NCI-H2196 (cell line): ENCODE measurements at regions not wholly inside any gene's neighbourhood (a gene's known extent, or its start where the extent isn't known, plus 50 kb on each side); places are given as distances from the start of the nearest gene placed in this dataset.

Experiments
- DNase-seq: peaks from one replicate; lab custom pipeline; 2025; ENCODE audit not compliant: unreplicated experiment; lab: John Stamatoyannopoulos, UW

DNA sequence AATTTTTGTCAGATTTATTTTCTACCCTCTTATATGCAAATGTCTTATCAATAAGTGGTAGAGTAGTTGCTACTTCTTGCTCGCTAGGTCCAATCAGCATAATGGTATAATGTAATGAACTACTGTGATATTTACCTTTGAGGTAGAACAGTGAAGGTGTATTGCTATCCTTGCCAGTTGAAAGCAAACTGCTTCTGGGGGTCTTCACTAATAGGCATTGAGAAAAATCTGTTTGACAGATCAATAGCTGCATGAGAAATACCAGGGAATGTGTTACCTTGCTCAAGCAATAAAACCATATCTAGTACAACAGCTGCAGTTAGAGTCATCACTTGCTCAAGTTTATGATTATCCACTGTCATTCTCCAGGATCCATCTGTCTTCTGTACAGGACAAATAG lies 50.1 kb upstream of the EFEMP1 start:
- no peak for DNase-seq

DNA sequence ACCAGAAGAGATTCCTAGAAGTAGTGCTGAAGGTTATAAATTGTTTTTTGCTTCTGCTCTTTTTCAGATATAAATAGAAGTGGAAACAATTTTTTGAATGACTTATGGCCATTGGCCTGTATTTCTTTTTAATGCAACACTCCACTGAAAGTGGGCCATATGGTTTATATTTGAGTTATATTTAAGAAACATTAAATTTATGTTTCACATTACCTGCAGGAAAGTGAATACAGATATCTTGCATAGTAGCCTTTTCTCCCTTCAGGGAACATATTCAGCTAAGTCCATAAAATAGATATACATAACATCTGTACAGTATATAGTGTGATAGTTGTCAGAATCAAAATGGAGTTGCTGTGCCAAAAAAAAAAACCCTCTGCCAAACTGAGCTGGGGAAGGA lies 53.1 kb upstream of the EFEMP1 start:
- DNase-seq = no peak

DNA sequence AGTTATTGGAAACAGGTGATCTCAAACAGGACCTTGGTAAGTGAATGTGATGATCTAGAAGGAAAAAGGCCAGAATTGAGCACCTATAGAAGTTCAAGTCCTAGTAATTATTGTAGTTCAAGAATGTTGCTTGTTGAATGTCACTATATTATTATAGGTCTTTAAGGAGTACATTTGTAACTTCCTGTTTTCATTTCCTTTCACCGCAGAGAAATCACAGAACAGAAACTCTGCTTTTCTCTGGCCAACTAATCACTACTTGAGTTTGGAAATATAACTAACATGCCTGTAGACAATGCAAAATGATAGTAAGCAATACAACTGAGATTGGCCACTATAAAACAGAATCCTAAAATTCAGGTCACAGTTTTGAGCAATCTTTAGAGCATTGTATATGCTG lies 61.8 kb upstream of the EFEMP1 start:
- DNase-seq = no peak

GRCh38 chr2:55986001-55986400 lies 62.4 kb upstream of the EFEMP1 start:
- DNase-seq = no peak

DNA sequence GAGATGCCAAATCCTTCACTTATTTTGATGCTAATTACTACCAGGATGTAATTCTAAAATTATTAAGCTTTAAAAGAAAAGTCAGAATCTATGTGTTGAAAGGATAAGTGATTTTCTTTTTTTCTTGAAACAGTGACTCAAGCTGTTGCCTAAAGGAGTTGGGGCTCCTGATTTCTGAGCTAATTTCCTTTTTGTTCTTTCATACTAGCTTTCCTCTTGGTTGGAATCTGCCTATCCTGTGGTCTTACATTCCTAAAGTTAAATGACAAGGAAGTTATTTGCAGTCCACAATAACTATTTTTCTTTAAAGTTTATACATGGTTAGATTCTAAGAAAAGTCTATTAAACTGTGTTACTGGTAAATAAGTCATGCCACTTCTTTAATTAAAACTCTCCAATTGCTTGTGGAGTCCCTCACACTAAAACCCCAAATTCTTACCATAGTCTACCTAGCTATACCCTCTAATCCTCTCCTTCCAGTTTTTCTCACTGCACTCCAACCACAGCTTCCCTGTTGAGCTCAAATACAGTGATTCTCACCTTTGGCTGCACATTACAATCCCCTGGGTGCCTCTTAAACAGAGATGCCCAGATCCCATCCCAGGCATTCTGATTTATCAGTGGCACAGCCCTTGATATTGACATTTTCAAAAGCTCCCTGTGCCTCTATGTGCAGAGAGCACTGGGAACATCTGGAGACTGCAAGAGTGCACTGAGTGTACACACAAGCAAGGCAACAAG lies 63.3 kb upstream of the EFEMP1 start:
- no peak for DNase-seq

DNA sequence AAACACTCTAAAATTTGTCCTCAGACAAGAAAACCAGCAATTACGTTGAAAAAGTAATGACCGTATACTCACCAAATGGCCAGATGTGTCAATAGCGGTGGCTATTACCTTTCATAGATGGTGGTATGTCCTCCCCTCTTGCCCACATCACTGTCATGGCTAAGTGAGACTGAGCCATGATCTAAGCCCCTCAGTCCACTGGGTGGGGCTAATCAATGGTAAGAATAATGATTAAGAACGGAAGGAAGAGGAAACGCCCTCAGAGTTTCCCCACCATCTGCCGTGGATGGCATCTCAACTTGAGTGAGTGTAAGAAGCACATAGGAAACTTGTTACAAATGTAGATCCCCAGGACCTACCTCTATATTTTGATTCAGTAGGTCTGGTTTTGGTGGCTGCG lies 65.8 kb upstream of the EFEMP1 start:
- DNase-seq = no peak

- peak; percentile 2 for DNase-seq
Measured at GRCh38 chr2:55992455-55992854, 68.9 kb upstream of the EFEMP1 start.

- DNase-seq = no peak
Measured at GRCh38 chr2:55993685-55994084, 70.1 kb upstream of the EFEMP1 start.

- DNase-seq = peak; percentile 2
Measured at GRCh38 chr2:55995211-55995610, 71.6 kb upstream of the EFEMP1 start.

DNA sequence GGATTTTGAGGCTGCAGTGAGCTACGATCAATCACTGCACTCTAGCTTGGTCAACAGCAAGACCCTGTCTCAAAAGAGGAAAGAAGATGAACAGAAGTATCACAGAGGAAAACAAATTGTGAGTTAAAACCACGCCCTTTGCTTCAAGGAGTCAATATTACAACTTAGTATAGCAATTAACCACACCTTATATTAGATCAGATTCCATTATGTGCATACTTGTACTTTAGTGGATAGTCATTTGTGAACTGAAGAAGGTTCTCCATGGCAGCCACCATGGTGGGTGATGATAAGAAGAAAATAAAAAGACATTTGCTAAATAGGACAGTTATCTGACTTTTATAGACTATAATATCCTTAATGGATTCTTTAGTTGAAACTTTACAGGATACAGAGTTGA lies 72.3 kb upstream of the EFEMP1 start:
- DNase-seq = no peak

DNA sequence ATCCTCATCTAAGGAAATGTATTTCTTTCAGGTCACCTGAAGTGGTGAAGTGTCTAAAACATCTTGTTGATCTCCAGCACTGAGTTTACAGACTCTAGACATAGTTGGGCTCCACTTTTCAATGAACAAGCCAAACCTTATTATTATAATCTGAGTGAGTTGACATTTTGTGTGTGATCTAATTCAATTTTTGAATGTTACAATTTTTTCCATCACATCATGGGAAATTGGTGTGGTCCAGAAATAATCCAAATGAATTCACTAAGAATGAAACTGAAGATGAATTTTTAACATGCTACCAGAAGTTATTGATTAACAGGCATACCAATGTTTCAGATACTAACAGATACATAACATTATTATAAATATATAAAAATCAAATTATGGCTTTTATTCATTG lies 75.6 kb upstream of the EFEMP1 start:
- DNase-seq = no peak

DNA sequence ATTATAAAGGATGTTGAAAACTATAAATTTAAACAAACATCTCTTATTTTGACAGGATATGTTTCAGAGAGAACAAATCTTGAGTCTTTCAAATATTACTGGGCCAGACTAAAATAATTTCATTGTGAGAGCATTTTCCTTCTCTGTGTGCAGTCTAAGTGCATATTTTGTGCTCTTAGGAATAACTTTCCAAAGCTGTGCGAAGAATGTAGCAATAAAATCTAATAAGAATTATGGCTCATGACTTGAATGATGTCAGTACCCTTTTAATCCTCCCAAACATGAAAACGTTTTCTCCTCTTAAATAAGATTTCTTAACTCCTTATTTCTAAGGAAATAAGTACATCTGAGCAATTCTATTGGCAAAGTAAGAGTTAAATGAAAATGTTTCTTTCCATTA lies 76.2 kb upstream of the EFEMP1 start:
- no peak for DNase-seq

- DNase-seq = no peak
Measured at GRCh38 chr2:56001947-56002346, 78.4 kb upstream of the EFEMP1 start.

GRCh38 chr2:56008661-56009431 lies 85.3 kb upstream of the EFEMP1 start:
- DNase-seq = peak; percentile 57

DNA sequence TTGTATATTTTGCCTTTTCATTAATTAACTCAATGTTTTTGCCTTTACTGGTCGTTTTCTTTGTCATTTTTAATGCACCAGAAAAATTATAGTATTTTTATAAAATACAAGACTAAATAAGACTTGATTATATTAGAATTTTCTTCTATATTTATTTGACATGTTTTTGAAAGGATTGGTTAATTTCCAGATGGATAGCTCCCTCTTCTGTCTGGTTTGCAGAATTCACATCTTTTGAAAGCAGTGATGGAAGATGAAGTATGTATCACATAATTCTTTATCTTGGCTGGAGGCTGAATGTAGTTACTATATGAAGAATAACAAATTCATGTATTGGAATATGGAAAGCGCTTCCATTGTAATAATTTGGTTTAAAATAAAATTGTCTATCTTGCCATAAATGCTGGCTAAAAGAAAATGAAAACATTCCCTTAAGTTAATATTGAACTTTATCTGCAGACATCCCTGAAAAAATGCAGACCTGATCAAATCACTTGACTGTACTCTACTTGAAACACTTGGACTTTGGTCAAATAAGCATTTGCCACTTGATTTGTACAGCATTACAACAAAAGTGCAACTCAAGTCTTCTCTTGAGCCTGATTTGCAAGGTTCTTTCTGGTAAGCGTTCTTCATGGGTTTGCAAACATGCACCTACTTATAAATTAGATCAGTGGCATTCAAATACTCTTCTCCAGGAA lies 86.3 kb upstream of the EFEMP1 start:
- peak; percentile 1 for DNase-seq

- no peak for DNase-seq
Measured at GRCh38 chr2:56011624-56012023, 88.0 kb upstream of the EFEMP1 start.

DNA sequence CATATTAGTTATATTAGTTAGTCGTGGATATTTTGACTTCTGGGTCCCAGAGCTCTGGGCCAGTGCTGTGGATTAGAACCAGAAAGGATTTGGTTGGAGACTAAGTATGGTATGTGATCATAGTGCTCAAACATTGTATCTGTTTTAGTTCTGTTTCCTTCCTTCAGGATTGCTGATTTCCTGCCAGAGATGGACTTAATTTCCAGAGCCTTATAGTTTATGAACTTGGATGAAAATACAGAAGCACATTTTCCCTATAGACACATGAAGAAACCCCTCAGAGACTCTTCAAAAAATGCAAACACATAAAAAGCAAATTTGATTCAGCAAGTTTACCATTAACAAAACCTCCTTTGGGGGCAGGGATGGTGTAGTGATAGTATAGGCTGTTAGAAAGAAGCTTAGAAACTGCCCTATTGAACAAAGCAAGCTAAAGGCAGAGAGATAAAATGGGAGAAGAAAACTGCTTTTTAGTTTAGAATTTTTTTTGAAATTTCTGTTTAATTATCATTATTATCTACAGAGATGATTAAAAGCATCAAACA lies 88.7 kb upstream of the EFEMP1 start:
- no peak for DNase-seq

- no peak for DNase-seq
Measured at GRCh38 chr2:56013475-56013874, 89.9 kb upstream of the EFEMP1 start.

DNA sequence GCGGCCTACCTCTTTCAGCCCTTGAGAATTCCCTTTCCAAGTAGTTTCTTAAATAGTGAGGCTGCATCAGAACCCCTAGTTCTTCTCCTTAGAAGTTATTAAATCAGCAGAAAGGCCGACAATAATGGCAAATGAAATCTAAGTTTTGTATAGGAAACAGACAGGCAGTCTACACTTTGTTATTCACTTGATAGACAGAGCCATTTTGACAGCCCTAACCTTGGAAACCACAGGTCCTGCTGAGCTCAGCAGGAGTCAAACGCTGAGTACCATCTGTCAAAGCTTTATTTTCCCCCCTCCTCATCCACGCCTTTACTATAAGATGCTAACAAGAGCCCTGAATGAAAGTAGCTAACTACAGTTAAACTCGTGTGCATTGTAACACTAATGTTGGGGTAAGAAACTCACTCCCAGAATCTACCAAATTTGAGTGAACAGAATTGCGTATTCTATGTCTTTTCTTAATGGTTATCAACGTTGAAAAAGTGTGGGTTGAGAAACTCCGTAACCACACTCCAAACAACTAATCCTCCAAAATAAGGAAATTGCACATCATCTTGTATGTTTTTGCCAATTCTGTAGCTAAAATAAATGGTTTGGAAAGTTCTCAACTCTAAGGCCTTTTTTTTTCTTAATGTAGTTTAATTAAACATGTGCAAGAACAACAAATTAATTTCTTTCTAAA lies 90.6 kb upstream of the EFEMP1 start:
- DNase-seq = no peak

DNA sequence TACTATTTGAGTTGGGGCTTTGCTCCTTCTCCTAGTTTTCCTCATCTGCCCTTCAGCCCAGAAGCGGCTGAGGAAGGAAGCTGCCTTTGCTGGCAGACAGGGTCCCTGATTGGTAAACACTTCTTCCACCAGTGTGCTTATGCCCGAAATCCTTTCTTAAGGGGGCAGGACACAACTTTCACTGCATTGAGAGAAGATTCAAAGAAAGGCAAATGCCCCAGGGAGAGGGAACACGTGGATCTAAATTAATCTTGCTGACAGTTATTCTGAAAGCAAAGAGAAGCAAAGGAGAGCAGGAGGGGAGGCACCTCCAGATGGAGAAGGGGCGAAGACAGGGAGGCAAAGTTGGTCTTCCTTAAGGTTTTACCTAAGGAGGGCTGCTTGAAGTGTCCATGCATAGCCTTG lies 92.1 kb upstream of the EFEMP1 start:
- DNase-seq = no peak

GRCh38 chr2:56017784-56018183 lies 94.2 kb upstream of the EFEMP1 start:
- no peak for DNase-seq
